ENCODE measurements at regions not wholly inside any gene's neighbourhood (a gene's known extent, or its start where the extent isn't known, plus 50 kb on each side); places are given as distances from the start of the nearest gene placed in this dataset.
"Not testable (repeated sequence)": the region's sequence is repeated elsewhere in the genome, so short reads cannot be mapped to it uniquely, and the experiment has no call there.

DNA sequence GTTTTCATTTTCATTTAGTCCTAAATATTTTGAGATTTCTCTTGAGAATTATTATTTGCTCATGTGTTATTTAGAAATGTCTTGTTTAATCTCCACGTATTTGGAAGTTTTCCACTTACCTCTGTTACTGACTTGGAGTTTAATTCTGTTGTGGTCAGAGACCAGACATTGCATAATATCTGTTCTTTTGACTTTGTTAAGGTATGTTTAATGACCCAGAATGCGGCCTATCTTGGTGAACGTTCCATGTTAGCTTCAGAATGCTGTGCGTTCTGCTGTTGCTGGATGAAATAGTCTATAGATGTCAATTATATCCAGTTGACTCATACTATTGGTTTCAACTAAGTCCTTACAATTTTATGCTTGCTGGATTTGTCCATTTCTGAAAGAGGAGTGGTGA lies 325.3 kb upstream of the TARS1 start:
- H3K27ac ChIP-seq: no peak overlapping the region
- H3K4me1 ChIP-seq: no peaks in the 10 kb centered on the region
- H3K36me3 ChIP-seq: no peaks in the 10 kb centered on the region
- no peak for DNase-seq (ENCODE audit: low spot score in 2 of 2)
- H3K9me3 ChIP-seq: no peaks in the 10 kb centered on the region
- 90% methylated on average over 4 of the region's 4 CpGs for WGBS
- no peak for TF ChIP-seq POLR2AphosphoS5 (IDR thresholded peaks at IDR 0.05)
- no peak for TF ChIP-seq EP300 (IDR thresholded peaks at IDR 0.05)
- no peak for TF ChIP-seq CTCF (IDR thresholded peaks at IDR 0.05)
- no peak for TF ChIP-seq POLR2A (IDR thresholded peaks at IDR 0.05)
- H3K27me3 ChIP-seq: no peaks in the 10 kb centered on the region
- H3K4me3 ChIP-seq: no peak overlapping the region

DNA sequence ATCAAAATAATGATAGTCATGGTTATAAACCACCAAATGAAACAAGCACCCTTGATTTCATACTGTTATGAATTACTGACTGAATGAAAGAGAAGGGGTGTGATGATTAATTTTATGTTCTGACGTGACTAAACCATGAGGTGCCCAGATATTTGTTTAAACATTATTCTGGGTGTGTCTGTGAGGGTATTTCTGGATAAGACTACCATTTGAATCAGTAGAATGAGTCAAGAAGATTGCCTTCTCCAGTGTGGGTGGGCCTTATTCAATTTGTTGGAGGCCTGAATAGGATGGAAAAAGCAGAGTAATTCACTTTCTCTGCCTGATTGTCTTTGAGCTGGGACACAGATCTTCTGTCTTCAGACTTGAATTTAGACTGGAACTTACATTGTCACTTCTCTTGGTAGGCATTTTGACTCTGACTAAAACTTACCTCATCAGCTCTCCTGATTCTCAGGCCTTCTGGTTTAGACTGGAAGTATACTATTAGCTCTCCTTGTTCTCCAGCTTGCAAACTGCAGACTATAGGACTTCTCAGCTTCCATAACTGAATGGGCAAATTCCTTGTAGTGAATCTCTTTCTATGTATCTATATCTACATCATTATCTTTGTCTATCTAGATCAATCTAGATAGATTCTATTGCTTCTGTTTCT lies 321.9 kb upstream of the TARS1 start:
- no peak for DNase-seq (ENCODE audit: low spot score in 2 of 2)
- Histone ChIP-seq H3K9me3 (no peaks in the 10 kb centered on the region), H3K27me3 (no peaks in the 10 kb centered on the region), H3K4me3 (no peak overlapping the region), H3K27ac (no peak overlapping the region), H3K36me3 (no peaks in the 10 kb centered on the region), H3K4me1 (no peaks in the 10 kb centered on the region)
- 52% methylated on average over 1 of the region's 1 CpG for whole genome bisulfite sequencing
- TF ChIP-seq POLR2A (IDR thresholded peaks at IDR 0.05): no peak
- no peak for TF ChIP-seq POLR2AphosphoS5 (IDR thresholded peaks at IDR 0.05)
- no peak for TF ChIP-seq CTCF (IDR thresholded peaks at IDR 0.05)
- no peak for TF ChIP-seq EP300 (IDR thresholded peaks at IDR 0.05)

- Histone ChIP-seq H3K27me3 (no peaks in the 10 kb centered on the region), H3K27ac (no peak overlapping the region), H3K4me3 (no peak overlapping the region), H3K4me1 (no peaks in the 10 kb centered on the region), H3K36me3 (no peaks in the 10 kb centered on the region), H3K9me3 (no peaks in the 10 kb centered on the region)
- no peak for DNase-seq (ENCODE audit: low spot score in 2 of 2)
- no peak for TF ChIP-seq EP300 (IDR thresholded peaks at IDR 0.05)
- TF ChIP-seq POLR2A (IDR thresholded peaks at IDR 0.05): no peak
- no peak for TF ChIP-seq CTCF (IDR thresholded peaks at IDR 0.05)
- no peak for TF ChIP-seq POLR2AphosphoS5 (IDR thresholded peaks at IDR 0.05)
- WGBS: 83% methylated on average over 3 of the region's 3 CpGs
Observed at GRCh38 chr5:33120671-33121070, 320.1 kb upstream of the TARS1 start.

GRCh38 chr5:33129309-33129708 lies 311.5 kb upstream of the TARS1 start:
- H3K27me3 ChIP-seq: no peaks in the 10 kb centered on the region
- no peak overlapping the region for H3K27ac ChIP-seq
- no peaks in the 10 kb centered on the region for H3K36me3 ChIP-seq
- 78% methylated on average over 2 of the region's 2 CpGs for WGBS
- TF ChIP-seq POLR2A (IDR thresholded peaks at IDR 0.05) (no peak), EP300 (IDR thresholded peaks at IDR 0.05) (no peak), POLR2AphosphoS5 (IDR thresholded peaks at IDR 0.05) (no peak), CTCF (IDR thresholded peaks at IDR 0.05) (no peak)
- H3K9me3 ChIP-seq: peaks cover 12% of the 10 kb centered on the region
- no peaks in the 10 kb centered on the region for H3K4me1 ChIP-seq
- H3K4me3 ChIP-seq: no peak overlapping the region
- DNase-seq (ENCODE audit: low spot score in 2 of 2): no peak

DNA sequence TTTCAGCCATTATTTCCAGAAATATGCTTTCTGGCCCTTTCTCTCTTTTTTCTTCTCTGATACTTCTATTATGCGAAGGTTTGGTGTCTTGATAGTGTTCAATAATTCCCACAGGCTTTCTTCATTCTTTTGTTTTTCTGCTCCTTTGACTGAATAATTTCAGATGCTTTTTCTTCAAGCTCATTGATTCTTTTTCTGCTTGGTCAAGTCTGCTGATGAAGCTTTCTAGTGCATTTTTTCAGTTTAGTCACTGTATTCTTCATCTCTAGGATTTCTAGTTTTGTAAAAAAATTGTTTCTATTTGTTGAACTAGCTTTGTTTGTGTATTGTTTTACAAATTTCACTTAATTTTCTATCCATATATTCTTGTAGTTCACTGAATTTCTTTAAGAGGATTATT lies 304.0 kb upstream of the TARS1 start:
- DNase-seq (ENCODE audit: low spot score in 2 of 2): no peak
- H3K27ac ChIP-seq: no peak overlapping the region
- no peaks in the 10 kb centered on the region for H3K27me3 ChIP-seq
- no peaks in the 10 kb centered on the region for H3K4me1 ChIP-seq
- no peak overlapping the region for H3K4me3 ChIP-seq
- H3K36me3 ChIP-seq: no peaks in the 10 kb centered on the region
- WGBS: 100% methylated on average over 1 of the region's 1 CpG
- no peaks in the 10 kb centered on the region for H3K9me3 ChIP-seq
- TF ChIP-seq POLR2A (IDR thresholded peaks at IDR 0.05) (no peak), EP300 (IDR thresholded peaks at IDR 0.05) (no peak), CTCF (IDR thresholded peaks at IDR 0.05) (no peak), POLR2AphosphoS5 (IDR thresholded peaks at IDR 0.05) (no peak)

GRCh38 chr5:33138145-33138544 lies 302.6 kb upstream of the TARS1 start:
- not testable (repeated sequence) for H3K9me3 ChIP-seq; DNase-seq (ENCODE audit: low spot score in 2 of 2); H3K36me3 ChIP-seq; H3K4me3 ChIP-seq; H3K27me3 ChIP-seq; H3K27ac ChIP-seq; H3K4me1 ChIP-seq
- 72% methylated on average over 4 of the region's 4 CpGs for WGBS

Measured in suprapubic skin (tissue), 4 donors.